Ovary (tissue), 3 donors: ENCODE measurements at regions not wholly inside any gene's neighbourhood (a gene's known extent, or its start where the extent isn't known, plus 50 kb on each side); places are given as distances from the start of the nearest gene placed in this dataset.

ENCODE experiments used
- CTCF ChIP-seq, 3 donors: fragments of 450-650 bp in 2 of 3; fragments of 200-600 bp in 1 of 3; IDR thresholded peaks; one replicate each; pipeline versions ENCODE4 v1.5.1 to v1.8.0; 2016 to 2022; ENCODE audit warnings: antibody characterized with exemption in 3 of 3, mild to moderate bottlenecking in 1 of 3
- EP300 ChIP-seq: sonication (generic); formaldehyde crosslinking; IDR thresholded peaks from one replicate; pipeline ENCODE4 v1.6.1; 2017; ENCODE audit warnings: antibody characterized with exemption
- POLR2A ChIP-seq: fragments of 450-650 bp; IDR thresholded peaks from one replicate; pipeline ENCODE4 v1.6.1; 2017; ENCODE audit warnings: antibody characterized with exemption, mild to moderate bottlenecking, moderate library complexity
- donor health status: DM: no; HTN: no; CAD: no.

DNA sequence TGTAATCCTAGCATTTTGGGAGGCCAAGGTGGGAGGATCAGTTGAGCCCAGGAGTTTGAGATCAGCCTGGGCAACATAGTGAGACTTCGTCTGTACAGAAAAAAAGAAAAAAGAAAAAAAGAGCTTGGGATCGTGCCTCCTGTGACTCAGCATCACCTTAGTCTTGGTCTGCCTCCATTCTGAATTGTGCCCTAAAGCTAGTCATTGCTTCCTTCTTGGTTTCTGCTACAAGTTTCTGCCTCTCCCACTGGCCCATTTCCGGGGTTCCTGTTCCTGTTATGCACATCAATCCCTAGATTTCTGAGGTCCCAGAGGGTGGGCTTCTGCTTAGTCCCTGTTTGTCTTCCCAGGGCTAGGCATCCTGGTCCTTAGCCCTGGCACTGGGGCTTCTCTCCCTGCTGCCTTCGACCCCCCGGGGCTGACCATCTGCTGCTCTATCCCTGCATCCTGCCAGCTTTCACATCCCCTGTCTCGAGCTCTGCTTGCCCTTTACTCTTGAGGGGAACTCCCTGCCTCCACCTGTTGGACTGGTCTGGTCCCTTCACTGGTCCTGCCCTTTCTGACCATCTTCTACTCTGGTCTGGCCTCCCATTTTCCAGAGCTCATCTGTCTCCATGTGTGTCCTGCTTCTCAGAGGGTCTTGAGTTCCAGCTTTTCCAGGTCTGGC is 77.5 kb upstream of the ESR1 start:
- no peak for TF ChIP-seq CTCF (IDR thresholded peaks at IDR 0.05)
- TF ChIP-seq POLR2A = no peak
- TF ChIP-seq EP300 = no peak
